ENCODE measurements at regions not wholly inside any gene's neighbourhood (a gene's known extent, or its start where the extent isn't known, plus 50 kb on each side); places are given as distances from the start of the nearest gene placed in this dataset.
A peak's percentile ranks its signal among the peaks of the same experiment; 100 is the strongest.

DNA sequence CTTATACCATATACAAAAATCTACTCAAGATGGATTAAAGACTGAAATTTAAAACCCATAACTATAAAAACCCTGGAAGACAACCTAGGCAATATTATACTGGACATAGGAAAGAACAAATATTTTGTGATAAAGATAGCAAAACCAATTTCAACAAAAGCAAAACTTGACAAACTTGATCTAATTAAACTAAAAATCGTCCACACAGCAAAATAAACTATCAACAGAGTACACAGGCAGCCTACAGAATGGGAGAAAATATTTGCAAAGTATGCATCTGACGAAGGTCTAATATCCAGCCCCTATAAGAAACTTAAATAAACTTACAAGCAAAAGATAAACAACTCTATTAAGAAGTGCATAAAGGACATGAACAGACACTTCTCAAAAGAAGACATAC is 240.1 kb downstream of the HGF start:
- no peak overlapping the region for H3K4me3 Mint-ChIP-seq
- H3K4me1 Mint-ChIP-seq (ENCODE audit: low read depth), result peaks cover 30% of the 10 kb centered on the region
- H3K36me3 Mint-ChIP-seq (ENCODE audit: low read depth), result no peaks in the 10 kb centered on the region
- H3K9me3 Mint-ChIP-seq, result no peaks in the 10 kb centered on the region
- TF ChIP-seq, protein P1, sequence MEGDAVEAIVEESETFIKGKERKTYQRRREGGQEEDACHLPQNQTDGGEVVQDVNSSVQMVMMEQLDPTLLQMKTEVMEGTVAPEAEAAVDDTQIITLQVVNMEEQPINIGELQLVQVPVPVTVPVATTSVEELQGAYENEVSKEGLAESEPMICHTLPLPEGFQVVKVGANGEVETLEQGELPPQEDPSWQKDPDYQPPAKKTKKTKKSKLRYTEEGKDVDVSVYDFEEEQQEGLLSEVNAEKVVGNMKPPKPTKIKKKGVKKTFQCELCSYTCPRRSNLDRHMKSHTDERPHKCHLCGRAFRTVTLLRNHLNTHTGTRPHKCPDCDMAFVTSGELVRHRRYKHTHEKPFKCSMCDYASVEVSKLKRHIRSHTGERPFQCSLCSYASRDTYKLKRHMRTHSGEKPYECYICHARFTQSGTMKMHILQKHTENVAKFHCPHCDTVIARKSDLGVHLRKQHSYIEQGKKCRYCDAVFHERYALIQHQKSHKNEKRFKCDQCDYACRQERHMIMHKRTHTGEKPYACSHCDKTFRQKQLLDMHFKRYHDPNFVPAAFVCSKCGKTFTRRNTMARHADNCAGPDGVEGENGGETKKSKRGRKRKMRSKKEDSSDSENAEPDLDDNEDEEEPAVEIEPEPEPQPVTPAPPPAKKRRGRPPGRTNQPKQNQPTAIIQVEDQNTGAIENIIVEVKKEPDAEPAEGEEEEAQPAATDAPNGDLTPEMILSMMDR (IDR thresholded peaks at IDR 0.05), result no peak
- H3K27ac Mint-ChIP-seq, result no peak overlapping the region
- no peaks in the 10 kb centered on the region; the same call in 1 of the 2 replicates for H3K27me3 Mint-ChIP-seq (ENCODE audit: insufficient read depth)
- DNase-seq, result no peak

DNA sequence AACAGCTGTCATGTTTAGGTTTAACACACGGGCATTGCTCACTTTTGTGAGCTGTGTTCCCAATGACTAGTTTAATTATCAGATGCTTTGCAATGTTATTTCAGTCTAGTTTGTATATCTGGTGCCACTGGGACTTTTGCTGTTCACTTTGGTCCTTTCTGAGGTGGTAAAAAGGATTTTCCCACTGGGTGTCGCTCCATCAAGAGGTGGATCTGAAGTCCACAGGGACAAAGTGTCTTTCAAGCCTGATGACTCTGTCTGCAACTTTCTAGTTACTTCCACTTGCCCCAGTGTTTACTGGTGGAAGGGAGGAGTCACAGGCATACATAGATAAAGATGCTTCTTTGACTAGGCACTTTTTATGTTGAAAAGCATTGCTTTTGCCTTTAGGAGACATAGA is 242.2 kb downstream of the HGF start:
- TF ChIP-seq, protein P1 (IDR thresholded peaks at IDR 0.05), result no peak

DNA sequence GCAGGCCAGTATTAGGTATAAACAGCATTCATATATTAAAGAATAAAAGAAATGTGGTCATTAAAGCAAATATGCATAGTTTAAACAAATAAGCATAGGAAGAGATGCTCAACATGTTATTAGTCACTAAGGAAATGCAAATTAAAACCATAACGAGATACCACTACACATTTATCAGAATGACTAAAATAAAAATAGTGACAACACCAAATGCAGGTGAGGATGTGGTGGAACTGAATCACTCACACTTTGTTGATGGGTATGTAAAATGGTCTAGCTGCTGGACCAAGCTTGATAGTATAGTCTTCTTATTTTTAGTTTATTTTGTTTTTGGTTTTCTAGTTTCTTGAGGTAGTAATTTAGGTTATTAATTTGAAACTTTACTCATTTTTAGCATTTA is 242.9 kb downstream of the HGF start:
- no peak overlapping the region for H3K4me3 Mint-ChIP-seq
- TF ChIP-seq, protein P1 (IDR thresholded peaks at IDR 0.05), result no peak
- no peaks in the 10 kb centered on the region for H3K36me3 Mint-ChIP-seq (ENCODE audit: low read depth)
- H3K4me1 Mint-ChIP-seq (ENCODE audit: low read depth), result peaks cover 12% of the 10 kb centered on the region
- no peak overlapping the region for H3K27ac Mint-ChIP-seq
- DNase-seq, result no peak
- H3K27me3 Mint-ChIP-seq (ENCODE audit: insufficient read depth), result no peaks in the 10 kb centered on the region; the same call in 1 of the 2 replicates
- no peaks in the 10 kb centered on the region for H3K9me3 Mint-ChIP-seq

More for the DNA sequence above, 242.2 kb downstream of the HGF start:
- Mint-ChIP-seq H3K36me3 (ENCODE audit: low read depth) (no peaks in the 10 kb centered on the region), H3K9me3 (no peaks in the 10 kb centered on the region), H3K27ac (no peak overlapping the region), H3K4me3 (no peak overlapping the region), H3K4me1 (ENCODE audit: low read depth) (peaks cover 12% of the 10 kb centered on the region), H3K27me3 (ENCODE audit: insufficient read depth) (no peaks in the 10 kb centered on the region; the same call in 1 of the 2 replicates)
- no peak for DNase-seq

DNA sequence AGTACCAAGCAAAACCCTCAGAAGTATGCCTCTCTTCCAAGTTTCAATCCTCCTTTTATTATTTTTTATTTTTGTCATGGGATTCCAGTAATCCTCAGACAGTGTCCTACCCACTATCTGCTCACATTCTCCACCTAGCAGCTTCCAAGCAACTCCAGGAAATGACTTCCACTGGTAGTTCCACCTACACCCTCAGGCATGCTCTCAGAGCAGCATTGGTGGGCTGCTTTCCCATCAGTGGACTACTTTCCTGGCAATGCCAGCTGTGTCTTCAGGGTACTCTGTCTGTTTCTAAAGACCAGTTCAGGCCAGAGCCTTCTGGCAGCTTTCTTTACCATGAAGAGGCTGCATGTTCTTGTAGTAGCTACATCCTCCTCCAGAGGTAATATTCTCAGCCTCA is 244.0 kb downstream of the HGF start:
- Mint-ChIP-seq H3K36me3 (ENCODE audit: low read depth) (no peaks in the 10 kb centered on the region), H3K27me3 (ENCODE audit: insufficient read depth) (no peaks in the 10 kb centered on the region; the same call in 1 of the 2 replicates), H3K9me3 (no peaks in the 10 kb centered on the region), H3K4me1 (ENCODE audit: low read depth) (peaks cover 12% of the 10 kb centered on the region), H3K27ac (peak overlapping the region; percentile 36; the same call in 1 of the 2 replicates), H3K4me3 (no peak overlapping the region)
- no peak for DNase-seq
- TF ChIP-seq, protein P1 (IDR thresholded peaks at IDR 0.05), result no peak

DNA sequence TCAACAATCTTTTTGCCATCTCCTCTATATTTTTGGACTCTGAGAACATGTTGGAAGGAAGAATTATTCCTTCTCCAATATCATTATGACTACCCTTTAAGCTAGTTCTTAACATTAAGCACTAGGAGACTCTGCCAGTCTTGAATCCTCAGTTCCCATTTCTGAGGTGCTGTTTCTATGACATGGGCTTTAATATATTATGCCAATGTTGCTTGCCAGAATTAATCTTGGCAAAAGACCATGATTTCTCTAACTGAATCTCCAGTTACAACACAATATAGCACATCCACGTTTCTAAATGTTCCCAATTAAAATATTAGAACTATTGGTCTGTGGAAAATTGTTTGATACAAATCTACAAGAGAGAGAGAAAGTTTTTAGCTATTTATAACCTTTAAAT is 250.0 kb downstream of the HGF start:
- TF ChIP-seq, protein P1 (IDR thresholded peaks at IDR 0.05), result no peak
- no peak overlapping the region for H3K27ac Mint-ChIP-seq
- H3K36me3 Mint-ChIP-seq (ENCODE audit: low read depth), result no peaks in the 10 kb centered on the region
- DNase-seq, result no peak
- H3K27me3 Mint-ChIP-seq (ENCODE audit: insufficient read depth), result no peaks in the 10 kb centered on the region
- H3K4me1 Mint-ChIP-seq (ENCODE audit: low read depth), result peaks cover 26% of the 10 kb centered on the region
- H3K9me3 Mint-ChIP-seq, result no peaks in the 10 kb centered on the region
- no peak overlapping the region for H3K4me3 Mint-ChIP-seq

DNA sequence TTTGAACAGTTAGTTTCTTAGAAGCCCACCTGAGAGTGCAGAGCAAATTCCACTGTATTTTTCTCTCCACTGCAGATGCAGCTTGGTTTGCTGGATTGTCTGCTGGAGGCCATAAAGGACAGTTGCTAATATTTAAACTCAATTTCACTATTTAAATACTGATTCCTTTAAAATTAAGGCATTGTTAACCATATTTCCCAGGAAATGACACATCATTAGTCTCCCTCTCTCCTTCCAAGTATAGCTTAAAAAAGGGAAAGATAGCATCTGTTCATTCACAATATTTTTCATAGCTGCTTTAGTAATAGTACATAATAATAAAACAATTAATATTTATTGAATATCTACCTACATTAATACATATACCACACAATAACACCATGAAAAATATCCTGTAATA is 252.9 kb downstream of the HGF start:
- peak overlapping the region; percentile 3; the same call in 1 of the 2 replicates for H3K4me3 Mint-ChIP-seq
- peaks cover 33% of the 10 kb centered on the region for H3K4me1 Mint-ChIP-seq (ENCODE audit: low read depth)
- TF ChIP-seq, protein P1 (IDR thresholded peaks at IDR 0.05), result no peak
- peak overlapping the region; percentile 11; the same call in 1 of the 2 replicates for H3K27ac Mint-ChIP-seq
- DNase-seq, result no peak
- no peaks in the 10 kb centered on the region for H3K27me3 Mint-ChIP-seq (ENCODE audit: insufficient read depth)
- H3K9me3 Mint-ChIP-seq, result peaks cover 8% of the 10 kb centered on the region
- peaks cover 7% of the 10 kb centered on the region for H3K36me3 Mint-ChIP-seq (ENCODE audit: low read depth)
